Panc1 (cell line): ENCODE measurements at regions not wholly inside any gene's neighbourhood (a gene's known extent, or its start where the extent isn't known, plus 50 kb on each side); places are given as distances from the start of the nearest gene placed in this dataset.

Experiments used
- ATAC-seq: fragments of 200-7000 bp; cut with Tn5 transposase; 2 replicates; pipeline ENCODE4 v1.9.1; 2020; ENCODE audit warnings: mild to moderate bottlenecking, moderate library complexity
- BruUV-seq: library from RNA; stranded (reverse); fragments of 400-500 nt; replicated peaks from 2 replicates; lab custom pipeline; 2021; lab: Mats Ljungman, UMichigan
- CTCF ChIA-PET: fragments of 300-600 bp; sonication (Branson Sonifier 250); formaldehyde crosslinking; loops from one replicate; lab custom pipeline; 2022; ENCODE audit warnings: antibody characterized with exemption; lab: Charles Lee
- POLR2A ChIA-PET: fragments of 300-600 bp; sonication (Branson Sonifier 250); formaldehyde crosslinking; loops from one replicate; lab custom pipeline; 2022; ENCODE audit warnings: antibody characterized with exemption; lab: Charles Lee
- DNase-seq: peaks from one replicate; pipeline ENCODE4 v3.0.0-alpha.2; 2010; ENCODE audit warnings: low read depth, low spot score
- H3K27ac ChIP-seq: 2 replicates; pipeline ENCODE4 v1.5.1; 2011; ENCODE audit warnings: mild to moderate bottlenecking, low read length, inconsistent platforms
- H3K27me3 ChIP-seq: fragments of 200-500 bp; sonication (Bioruptor generic); 2 replicates; pipeline ENCODE4 v1.6.0; 2014; ENCODE audit warnings: low read length, inconsistent platforms; ENCODE audit not compliant: control insufficient read depth, insufficient read depth
- H3K36me3 ChIP-seq: fragments of 200-500 bp; sonication (Bioruptor generic); 2 replicates; pipeline ENCODE4 v1.5.1; 2014; ENCODE audit warnings: inconsistent platforms, mild to moderate bottlenecking, low read length, moderate library complexity; ENCODE audit not compliant: control insufficient read depth, insufficient read depth
- H3K4me1 ChIP-seq: 2 replicates; pipeline ENCODE4 v1.5.1; 2011; ENCODE audit warnings: inconsistent platforms, mild to moderate bottlenecking, low read length, moderate library complexity; ENCODE audit not compliant: control insufficient read depth, insufficient read depth
- H3K4me3 ChIP-seq, 2 experiments: 2 replicates each; pipeline ENCODE4 v1.5.1; 2011 to 2012; ENCODE audit warnings: low read depth in 2 of 2, low read length in 2 of 2, mild to moderate bottlenecking in 2 of 2, inconsistent platforms in 1 of 2, moderate library complexity in 1 of 2
- H3K9me3 ChIP-seq: fragments of 200-500 bp; sonication (Bioruptor generic); 2 replicates; pipeline ENCODE4 v1.5.1; 2014; ENCODE audit warnings: low read depth, mild to moderate bottlenecking, inconsistent platforms, low read length, moderate library complexity; ENCODE audit not compliant: control insufficient read depth, insufficient read depth
- CTCF ChIP-seq: fragments of 450-650 bp; IDR thresholded peaks from 2 replicates; pipeline ENCODE4 v1.5.1; 2017; ENCODE audit warnings: mild to moderate bottlenecking
- POLR2AphosphoS5 ChIP-seq: IDR thresholded peaks from 2 replicates; pipeline ENCODE4 v1.6.1; 2012; ENCODE audit warnings: mild to moderate bottlenecking, low read depth, low read length, moderate library complexity
- REST ChIP-seq, 2 experiments: IDR thresholded peaks; 2 replicates each; pipeline ENCODE4 v1.6.1; 2011 to 2012; ENCODE audit warnings: low read depth in 2 of 2, control low read depth in 1 of 2, low read length in 1 of 2, mild to moderate bottlenecking in 1 of 2, moderate library complexity in 1 of 2; ENCODE audit not compliant: insufficient read depth in 1 of 2
- SIN3A ChIP-seq: IDR thresholded peaks from 2 replicates; pipeline ENCODE4 v1.6.1; 2012; ENCODE audit warnings: low read depth, mild to moderate bottlenecking, low read length, moderate library complexity, borderline replicate concordance; ENCODE audit not compliant: insufficient read depth
- TCF7L2 ChIP-seq: IDR thresholded peaks from 2 replicates; pipeline ENCODE4 v1.6.1; 2011; ENCODE audit warnings: mild to moderate bottlenecking, low read depth, low read length, inconsistent platforms
- in situ Hi-C: cut with HindIII; loops from 2 replicates; pipeline ENCODE4 v1.10.0; 2016; ENCODE audit warnings: low sequenced_read_pairs, low pct_unique_long_range_greater_than_20kb
- intact Hi-C: fragments of 100-400 bp; cut with micrococcal nuclease; formaldehyde crosslinking; loops from one replicate; pipeline ENCODE4 v1.10.0; 2022; ENCODE audit not compliant: unreplicated experiment

- in situ Hi-C loops: no loop called here
- ATAC-seq: peak; percentile 85
- BruUV-seq: no TSS peak
- H3K27me3 ChIP-seq: peaks cover 31% of the 10 kb centered on the region
- no peaks in the 10 kb centered on the region; the same call in 1 of the 2 replicates for H3K36me3 ChIP-seq
- DNase-seq: peak; percentile 27
- H3K4me1 ChIP-seq: no peaks in the 10 kb centered on the region
- intact Hi-C loops: loop anchor here (2.0 kb wide), 1 partner anchor 1090 kb away; no protein-coding TSS in a partner anchor
- no peak overlapping the region for H3K27ac ChIP-seq
- no peak for TF ChIP-seq REST (IDR thresholded peaks at IDR 0.05; ENCODE audit: insufficient read depth in 1 of 2, low read depth in 2 of 2, low read length in 1 of 2)
- no peak for TF ChIP-seq SIN3A
- peak; percentile 78 for TF ChIP-seq CTCF
- CTCF ChIA-PET: interaction anchor here (0.5 to 1.1 kb wide), 2 partner anchors 297 to 1087 kb away, joined by 4 to 10 read pairs; no protein-coding TSS in a partner anchor
- no peaks in the 10 kb centered on the region for H3K9me3 ChIP-seq
- H3K4me3 ChIP-seq: no peak overlapping the region
- POLR2A ChIA-PET: no interaction called here
Measured at GRCh38 chr12:115752913-115753726, 524.4 kb downstream of the MED13L start.

GRCh38 chr12:115752156-115752555, 525.3 kb downstream of the MED13L start:
- peaks cover 22% of the 10 kb centered on the region for H3K27me3 ChIP-seq
- ChIA-PET CTCF (no interaction called here), POLR2A (no interaction called here)
- ATAC-seq: no peak
- H3K4me1 ChIP-seq: no peaks in the 10 kb centered on the region
- TF ChIP-seq REST (IDR thresholded peaks at IDR 0.05; ENCODE audit: insufficient read depth in 1 of 2, low read depth in 2 of 2, low read length in 1 of 2) (no peak), TCF7L2 (no peak), SIN3A (no peak), POLR2AphosphoS5 (no peak), CTCF (no peak)
- no peak overlapping the region for H3K27ac ChIP-seq
- no peaks in the 10 kb centered on the region for H3K9me3 ChIP-seq
- H3K36me3 ChIP-seq: no peaks in the 10 kb centered on the region; the same call in 1 of the 2 replicates
- in situ Hi-C loops: no loop called here
- intact Hi-C loops: loop anchor here (2.0 kb wide), 1 partner anchor 1089 kb away; no protein-coding TSS in a partner anchor
- H3K4me3 ChIP-seq: no peak overlapping the region
- BruUV-seq: no TSS peak
- DNase-seq: no peak
